Right ventricle myocardium inferior (tissue), 1 donor: ENCODE measurements at regions not wholly inside any gene's neighbourhood (a gene's known extent, or its start where the extent isn't known, plus 50 kb on each side); places are given as distances from the start of the nearest gene placed in this dataset.

Experiments used
- ATAC-seq: fragments of 200-7000 bp; cut with Tn5 transposase; one replicate; pipeline ENCODE4 v1.9.1; 2020; ENCODE audit warnings: mild to moderate bottlenecking, moderate library complexity
- DNase-seq: peaks from one replicate; pipeline ENCODE4 v3.0.0; 2021; ENCODE audit errors: missing footprints
- intact Hi-C: fragments of 100-400 bp; cut with DNase I; formaldehyde crosslinking; loops from one replicate; pipeline ENCODE4 v1.11.0; 2022
- donor health status: DM: no; HTN: yes; CAD: no; lungs with severe emphysema.

DNA sequence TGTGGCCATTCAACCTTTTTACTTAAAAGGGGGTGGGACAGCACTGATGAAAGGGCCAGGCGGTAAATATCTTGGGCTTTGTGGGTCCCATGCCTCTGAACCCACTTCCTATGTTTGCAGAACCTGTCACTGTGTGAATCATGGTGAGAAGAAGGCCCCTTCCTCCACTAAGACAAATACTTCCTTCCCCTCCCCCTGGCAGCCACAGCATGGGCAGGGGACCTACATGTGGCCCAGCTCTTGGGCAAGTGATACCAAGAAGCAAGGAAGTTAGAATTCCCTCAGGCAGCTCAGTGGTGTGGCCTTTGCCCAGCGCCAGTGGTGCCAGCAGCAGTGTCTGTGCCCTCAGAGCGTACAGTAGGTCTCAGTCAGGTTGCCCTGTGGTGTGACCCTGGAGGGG, 168.6 kb downstream of the TRIM33 start:
- ATAC-seq (no peak), DNase-seq (no peak)
- intact Hi-C loops, result no loop called here

DNA sequence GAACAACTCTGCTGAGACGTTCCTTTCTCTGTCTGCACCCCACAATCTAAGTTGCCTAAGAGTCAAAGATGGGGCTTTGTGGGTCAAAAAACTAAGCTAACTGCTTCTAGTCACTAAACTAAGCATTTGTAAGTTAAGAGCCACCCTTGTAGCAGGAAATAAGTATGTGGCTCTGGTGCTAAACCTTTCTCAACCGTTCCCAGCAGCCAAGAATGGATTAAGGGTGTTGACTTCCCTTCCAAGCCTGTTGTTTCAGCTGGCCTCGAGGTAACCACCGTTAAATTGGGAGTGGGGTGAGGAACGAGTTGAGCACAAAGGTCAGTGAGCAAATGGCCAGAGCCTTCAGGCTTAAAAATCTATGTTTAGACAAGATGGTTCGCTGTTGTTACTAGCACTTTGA, 169.1 kb downstream of the TRIM33 start:
- ATAC-seq, result no peak
- no peak for DNase-seq
- intact Hi-C loops, result no loop called here

DNA sequence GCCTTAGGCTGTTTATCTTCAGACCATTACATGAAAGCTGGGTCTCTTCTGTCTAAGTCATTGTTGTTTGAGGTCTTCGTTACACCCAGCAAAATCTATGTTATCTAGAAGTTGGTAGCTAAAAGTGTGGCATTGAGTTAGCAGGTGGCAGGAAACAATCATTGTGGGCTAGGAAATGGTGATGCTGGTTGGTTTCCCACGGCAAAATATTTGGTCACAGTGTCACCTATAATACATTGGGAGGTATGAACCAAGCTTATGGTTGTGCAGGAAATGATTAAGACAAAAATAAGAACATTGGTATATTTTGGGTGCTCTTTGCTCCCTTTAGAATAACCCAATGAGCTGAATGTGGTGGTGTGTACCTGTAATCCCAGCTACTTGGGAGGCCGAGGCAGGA, 169.7 kb downstream of the TRIM33 start:
- no peak for ATAC-seq
- intact Hi-C loops, result no loop called here
- no peak for DNase-seq

DNA sequence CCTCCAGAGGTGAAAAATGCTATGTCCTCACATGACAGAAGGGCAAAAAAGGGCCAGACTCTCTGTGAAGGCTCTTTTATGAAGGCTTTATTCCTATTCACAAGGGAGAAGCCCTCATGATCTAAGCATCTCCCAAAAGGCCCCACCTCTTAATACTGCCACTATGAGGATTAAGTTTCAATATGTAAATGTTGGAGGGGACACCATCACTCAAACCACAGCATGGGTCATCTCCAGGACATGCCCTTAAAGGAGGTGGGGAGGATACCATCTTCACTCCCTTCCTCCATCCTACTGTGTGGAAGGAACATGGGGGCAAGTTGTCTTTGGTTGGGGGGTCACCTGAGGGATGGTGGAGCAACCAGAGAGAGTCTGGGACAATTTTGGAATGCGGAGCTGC, 170.1 kb downstream of the TRIM33 start:
- intact Hi-C loops, result no loop called here
- DNase-seq (no peak), ATAC-seq (no peak)

DNA sequence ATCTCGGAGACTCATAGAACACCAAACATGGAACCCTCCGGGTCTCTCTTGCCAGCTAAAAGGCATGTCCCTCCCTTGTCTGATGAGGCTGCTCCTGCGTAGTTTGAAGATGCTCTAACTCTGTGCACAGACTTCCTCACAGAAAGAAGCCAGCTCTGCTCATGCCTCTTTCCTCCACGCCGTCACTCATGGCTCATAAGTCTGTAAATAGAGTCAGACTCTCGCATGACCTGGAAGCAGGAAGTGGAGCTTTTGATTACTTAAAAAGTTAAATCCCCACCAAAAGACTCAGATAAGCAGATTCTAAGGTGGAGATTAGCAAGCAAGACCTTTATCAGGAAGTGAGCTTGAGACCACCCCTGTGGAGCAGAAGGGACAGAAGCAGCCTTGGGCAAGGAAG, 171.6 kb downstream of the TRIM33 start:
- DNase-seq (no peak), ATAC-seq (no peak)
- intact Hi-C loops, result no loop called here

DNA sequence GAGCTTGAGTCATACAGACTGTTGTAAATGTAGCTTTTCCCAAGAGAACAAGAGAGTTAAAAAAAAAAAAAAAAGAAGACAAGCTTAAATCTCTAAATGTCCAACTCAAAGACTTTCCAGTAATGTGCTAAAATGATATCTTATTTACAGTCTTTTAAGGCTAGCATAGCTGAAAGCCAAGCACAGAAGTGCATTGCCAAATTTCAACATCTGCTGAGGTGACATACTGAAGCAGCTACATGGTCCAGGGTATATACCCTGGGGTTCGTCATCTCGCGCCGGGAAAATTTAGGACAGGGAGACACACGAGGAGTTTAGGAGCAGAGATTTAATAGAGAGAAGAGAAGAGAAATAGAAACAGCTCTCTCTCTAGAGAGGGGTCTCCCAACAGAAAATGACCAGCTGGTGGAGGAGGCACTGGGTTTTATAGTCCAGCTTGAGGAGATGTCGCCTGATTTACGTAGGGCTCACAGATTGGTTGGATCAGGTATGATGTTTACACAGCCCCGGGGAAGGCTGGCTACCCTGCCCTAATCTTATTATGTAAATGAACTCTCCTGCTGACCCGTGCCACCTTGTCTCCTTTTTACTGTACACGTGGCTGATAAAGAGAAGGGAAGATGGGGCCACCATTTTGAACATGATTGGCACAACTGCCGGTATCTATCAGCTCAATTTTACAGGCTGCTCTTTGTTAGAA, 172.7 kb downstream of the TRIM33 start:
- ATAC-seq (no peak), DNase-seq (no peak)
- intact Hi-C loops, result no loop called here

DNA sequence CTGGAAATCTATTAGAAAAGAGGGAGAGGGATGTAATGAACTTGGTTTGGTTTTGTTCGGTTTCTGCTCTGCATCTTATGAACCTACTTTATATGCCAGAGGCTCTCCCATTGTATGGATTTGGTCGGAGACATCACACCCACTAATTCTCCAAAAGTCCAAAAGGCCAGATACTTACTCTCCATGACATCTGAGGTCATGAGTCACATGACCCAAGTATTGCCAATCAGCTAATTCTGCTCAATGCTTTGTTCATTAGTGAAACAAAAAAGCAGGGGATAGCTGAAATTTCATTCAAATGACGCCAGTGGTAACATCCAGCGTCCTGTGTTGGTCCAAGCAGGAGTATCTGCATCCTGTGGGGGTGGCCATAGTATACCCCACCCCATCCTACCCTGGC, 173.6 kb downstream of the TRIM33 start:
- intact Hi-C loops, result no loop called here
- no peak for ATAC-seq

DNA sequence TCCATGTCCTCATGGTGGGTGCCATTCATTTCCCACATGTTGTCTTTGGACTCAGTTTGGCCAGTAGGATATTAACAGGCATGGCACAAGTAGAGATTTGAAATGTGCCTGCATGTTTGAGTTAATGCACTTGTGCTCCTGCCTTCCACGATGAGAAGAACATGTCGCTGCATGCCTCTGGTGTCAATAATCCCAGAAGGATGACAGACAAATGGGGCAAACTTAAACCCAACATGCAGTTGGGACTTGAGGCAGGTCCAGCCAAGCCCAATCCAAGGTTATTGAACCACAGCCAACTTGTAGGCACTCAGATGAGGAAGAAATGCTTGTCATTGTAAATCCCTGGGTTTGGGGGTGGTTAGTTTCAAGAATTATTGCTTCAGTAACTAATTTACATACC, 174.6 kb downstream of the TRIM33 start:
- ATAC-seq, result no peak
- intact Hi-C loops, result no loop called here
- DNase-seq, result no peak

More for the DNA sequence above, 173.6 kb downstream of the TRIM33 start:
- no peak for DNase-seq

DNA sequence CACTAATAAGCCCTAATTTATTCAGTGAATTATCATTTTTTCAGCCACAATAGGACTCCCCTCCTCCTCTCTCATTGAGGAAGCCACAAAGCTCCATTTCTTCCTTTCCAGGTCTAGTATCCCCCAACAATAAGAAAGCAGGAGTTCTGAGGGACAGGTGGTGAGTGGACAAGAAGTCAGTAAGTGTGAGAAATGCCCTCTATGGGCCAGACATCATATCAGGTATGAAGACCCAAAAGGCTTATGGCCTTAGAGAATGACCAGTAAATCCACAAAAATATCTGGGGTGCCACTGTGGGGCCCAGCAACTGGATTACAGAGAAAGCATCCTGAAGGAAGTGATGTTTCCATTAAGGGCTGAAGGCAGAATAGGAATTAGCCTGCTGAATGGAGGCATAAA, 175.7 kb downstream of the TRIM33 start:
- DNase-seq (no peak), ATAC-seq (no peak)
- intact Hi-C loops, result no loop called here

DNA sequence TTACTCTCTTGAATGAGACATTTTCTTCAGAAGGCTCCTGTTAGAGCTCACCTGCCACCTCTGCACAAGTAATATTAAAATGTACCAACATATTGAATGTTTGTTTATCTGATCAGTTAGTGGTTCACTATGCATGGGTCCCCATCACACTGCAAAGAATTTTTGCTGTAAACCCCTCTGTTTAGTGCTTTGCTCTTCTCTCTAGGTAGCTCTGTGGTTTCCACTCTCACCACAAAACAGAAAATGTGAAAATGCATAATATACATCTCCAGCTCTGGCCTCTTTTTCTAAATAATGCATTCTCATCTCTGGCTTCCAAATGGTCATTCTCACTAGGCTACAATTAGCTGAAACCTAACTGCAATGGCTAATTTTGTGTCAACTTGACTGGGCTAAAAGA, 176.7 kb downstream of the TRIM33 start:
- DNase-seq (no peak), ATAC-seq (no peak)
- intact Hi-C loops, result no loop called here

DNA sequence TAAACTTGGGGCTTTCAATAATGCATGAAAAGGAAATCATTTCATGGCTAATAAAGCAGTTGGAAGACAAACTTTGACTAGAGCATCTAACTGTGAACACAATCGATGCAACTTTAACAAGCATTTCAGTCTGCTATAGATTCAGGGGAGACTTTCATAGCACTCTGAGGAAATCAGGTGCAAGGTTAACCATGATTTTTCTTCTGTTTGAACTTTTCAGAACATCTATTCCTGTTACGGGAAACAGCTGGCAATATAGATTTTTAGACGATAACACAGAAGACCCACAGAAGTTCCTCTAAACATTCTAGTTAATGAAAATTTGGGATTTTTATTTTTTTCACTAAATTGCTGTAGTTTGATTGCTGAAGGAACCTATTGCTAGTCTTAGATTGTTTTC, 177.3 kb downstream of the TRIM33 start:
- DNase-seq (no peak), ATAC-seq (no peak)
- intact Hi-C loops, result no loop called here

DNA sequence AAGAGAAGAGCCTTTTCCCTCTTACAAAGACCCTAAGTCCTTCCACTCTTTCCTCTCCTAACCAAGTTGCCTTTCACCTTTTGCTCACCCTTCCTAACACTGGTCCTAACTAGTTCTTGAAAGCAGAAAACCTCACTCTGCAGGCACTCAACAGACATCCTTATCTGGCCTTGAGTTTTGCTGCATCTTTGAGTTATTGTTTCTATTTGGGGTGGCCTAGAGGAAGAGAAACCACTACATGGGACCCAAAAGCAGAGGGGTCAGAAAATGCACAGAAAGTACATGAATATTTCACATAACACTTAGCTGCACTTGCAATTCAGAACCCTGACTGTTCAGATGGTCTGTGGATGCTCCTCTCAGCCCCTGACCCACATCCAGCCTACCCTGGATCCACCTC, 178.3 kb upstream of the SYT6 start:
- ATAC-seq, result no peak
- intact Hi-C loops, result no loop called here

DNA sequence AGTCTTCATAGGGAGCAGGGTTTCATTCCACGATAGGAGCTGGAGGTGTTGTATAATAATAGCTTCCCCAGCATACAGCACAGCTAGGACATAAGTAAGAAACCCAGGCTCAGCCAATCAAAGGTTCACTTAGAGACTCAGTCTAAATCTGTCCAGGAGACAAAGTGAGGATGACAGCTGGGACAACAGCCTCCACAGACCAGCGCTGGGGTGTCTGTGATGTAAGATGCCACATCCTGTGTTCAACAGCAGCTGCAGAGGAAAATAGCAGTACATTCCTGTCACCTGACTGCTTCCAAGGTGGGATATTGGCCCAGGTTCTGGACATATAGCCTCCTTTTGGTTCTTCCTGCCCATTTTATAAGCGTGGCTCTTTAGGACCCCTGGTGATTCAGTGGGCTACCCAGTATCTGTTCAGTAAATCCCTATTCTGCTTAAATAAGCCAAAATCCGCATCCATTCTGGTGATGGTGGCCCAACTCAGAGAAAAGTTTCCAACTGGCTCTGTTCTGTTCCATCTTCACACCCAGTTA, 176.8 kb upstream of the SYT6 start:
- no peak for ATAC-seq
- DNase-seq, result no peak
- intact Hi-C loops, result no loop called here

More for the DNA sequence above, 178.3 kb upstream of the SYT6 start:
- no peak for DNase-seq

DNA sequence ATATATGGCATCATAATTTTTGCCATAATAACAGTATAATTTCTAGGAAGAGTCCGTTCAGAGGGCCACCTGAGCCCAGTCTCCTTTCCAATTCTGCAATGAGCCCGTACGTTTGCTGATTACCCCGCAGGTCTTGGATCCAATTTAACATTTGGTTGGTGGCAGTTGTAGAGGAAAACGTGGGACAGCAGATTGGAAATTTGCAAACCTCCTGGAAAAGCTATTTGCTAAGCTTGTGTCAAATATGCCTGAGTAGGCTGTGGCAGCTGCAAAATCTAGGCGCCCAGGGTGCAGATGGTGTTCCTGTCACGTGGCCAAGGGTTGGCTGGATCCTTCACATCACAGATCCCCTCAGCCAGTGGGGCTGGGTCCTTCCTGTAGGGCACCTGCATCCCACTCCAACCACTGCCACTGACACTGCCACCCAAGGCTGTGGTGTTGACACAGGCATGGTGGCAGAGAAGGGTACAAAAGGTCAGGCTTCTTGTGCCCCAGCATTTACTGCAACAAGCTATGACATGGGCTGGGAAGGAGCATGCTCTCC, 174.8 kb upstream of the SYT6 start:
- intact Hi-C loops, result no loop called here
- ATAC-seq (no peak), DNase-seq (no peak)

DNA sequence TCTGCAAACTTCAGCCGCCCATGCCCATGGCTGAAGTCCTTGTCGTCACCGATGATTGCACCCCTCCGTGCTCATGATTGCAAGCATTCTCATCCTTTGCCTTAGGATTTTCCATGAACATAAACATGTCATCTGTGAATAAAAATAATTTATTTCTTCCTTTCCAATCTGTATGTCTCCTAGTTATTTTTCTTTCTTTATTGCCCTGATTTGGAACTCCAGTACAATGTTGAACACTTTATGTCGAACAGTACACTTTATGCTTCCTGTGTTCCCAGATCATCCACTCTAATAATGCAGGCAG, 170.9 kb upstream of the SYT6 start:
- intact Hi-C loops, result no loop called here
- DNase-seq (no peak), ATAC-seq (no peak)

DNA sequence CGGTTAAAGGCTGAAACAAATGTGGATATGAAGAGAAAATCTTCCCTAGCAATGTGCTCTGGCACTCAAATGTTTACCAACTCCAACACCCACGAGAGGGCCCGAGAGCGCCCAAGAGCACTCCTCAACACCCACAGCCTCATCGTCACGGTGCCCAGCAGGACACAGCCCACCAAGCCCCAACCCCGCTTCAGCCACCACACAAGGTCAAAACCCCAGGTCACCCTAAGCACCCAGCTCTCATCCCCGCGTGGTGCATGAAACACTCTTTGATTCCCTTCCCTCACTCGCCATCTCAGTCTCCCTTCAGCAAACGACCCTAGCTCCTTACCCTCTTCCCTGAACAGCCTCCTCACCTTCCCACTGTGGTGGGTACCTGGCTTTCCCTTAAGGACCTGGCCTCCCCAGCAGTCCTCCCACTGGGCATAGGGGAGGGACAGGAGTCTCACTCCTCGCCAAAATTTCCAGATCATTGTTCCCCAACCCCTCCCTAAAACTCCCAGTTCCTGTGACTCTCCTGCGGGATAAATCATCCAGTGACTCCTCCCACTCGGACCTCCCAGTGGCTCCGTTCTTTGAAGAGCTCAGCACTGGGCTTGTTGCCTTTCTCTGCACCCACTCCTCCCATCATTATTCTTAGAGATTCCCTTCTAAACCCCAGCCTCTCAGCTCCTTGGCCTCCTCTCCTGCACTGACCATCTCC, 170.4 kb upstream of the SYT6 start:
- no peak for ATAC-seq
- intact Hi-C loops, result no loop called here
- no peak for DNase-seq

DNA sequence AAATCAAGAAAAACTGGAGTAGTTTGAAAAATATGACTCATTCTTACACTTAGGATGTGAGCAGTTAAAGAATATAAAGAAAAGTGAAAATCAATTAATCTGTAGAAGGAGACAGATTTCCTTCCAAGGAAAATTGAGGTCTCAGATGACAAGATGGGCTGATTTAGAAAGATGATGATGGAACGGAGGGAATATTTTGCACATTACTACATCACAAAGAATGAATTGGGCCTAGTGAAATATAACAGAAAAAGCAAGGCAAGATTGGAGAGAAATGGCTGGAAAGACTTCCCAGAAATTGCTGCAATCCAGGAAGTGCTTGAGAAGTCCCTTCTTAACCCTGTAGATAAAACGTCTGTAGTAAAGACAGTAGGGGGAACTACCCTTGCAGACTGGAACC, 169.1 kb upstream of the SYT6 start:
- DNase-seq (no peak), ATAC-seq (no peak)
- intact Hi-C loops, result no loop called here

DNA sequence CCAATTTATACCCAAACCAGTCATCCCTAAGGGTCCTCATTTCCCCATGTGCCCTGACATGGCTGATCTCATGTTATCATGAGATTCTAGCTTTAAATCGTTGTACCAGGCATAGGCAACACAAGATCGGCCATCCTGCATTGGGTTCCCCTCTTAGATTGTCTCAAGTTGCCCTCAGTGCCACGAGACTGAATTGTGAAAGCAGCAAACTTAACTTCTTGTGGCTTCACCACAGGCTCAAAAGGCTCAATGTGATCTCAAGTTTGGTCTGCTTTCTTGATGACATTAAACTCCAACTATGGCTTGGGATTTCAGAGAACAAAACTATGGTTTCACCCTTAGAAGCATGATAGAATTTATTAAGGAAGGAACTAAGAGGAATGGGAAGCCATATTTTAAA, 168.5 kb upstream of the SYT6 start:
- no peak for ATAC-seq
- intact Hi-C loops, result no loop called here

DNA sequence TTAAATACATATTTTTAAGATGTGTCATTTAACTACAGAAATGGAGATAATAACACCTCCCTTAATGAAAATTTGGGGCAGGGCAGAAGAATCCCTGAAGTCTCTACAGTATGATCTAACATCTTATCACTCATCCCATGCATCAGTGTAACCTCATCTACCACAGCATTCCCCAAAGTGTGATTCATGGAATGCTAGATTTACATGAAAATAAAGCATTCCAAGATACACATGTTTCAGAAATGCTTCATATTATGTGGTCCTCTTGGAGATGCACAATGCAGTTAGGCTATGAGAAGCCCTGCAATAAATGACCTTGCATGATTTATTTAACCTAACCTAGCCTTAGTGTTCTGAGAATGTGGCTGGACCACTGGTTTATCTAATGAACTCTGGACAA, 166.9 kb upstream of the SYT6 start:
- intact Hi-C loops, result no loop called here
- ATAC-seq, result no peak
- no peak for DNase-seq

More for the DNA sequence above, 168.5 kb upstream of the SYT6 start:
- no peak for DNase-seq

DNA sequence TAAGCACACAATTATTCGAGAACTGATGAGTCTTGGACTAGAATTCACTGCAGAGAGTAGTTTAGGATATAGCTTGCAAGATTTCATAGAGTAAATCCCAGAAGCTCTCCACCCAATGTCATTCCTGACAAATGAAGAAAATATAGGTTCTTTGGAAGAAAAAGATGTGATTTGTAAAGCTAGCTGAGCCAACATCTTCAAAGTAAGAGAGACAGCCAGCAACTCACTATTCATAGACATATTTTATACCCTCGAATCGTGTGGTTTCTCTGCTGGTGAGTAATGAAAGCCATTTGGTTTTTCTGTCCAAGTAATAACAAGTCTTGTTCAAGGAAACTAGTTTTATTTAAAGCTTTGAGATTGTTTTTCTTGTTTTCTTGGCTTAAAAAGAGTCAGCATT, 165.7 kb upstream of the SYT6 start:
- DNase-seq (no peak), ATAC-seq (no peak)
- intact Hi-C loops, result no loop called here

DNA sequence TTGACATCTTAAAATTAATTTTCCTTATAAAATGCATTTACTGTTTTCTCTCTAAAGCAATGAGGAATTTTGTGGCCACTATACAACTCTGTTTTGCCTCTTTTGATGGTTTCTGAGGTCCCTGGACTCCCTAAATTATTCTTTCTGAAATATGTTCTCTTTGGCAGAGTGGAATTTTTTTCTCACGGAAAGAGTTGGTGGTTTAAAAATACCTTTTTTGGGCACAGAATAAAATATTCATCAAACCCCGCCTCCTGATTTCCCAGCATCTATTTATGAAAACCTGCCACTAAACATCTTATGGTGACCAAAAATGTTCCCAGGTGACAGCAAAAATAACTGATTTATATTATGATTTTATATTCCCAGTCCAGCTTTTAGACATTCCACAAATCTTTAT, 165.3 kb upstream of the SYT6 start:
- intact Hi-C loops, result no loop called here
- no peak for DNase-seq
- no peak for ATAC-seq
